ENCODE measurements at regions not wholly inside any gene's neighbourhood (a gene's known extent, or its start where the extent isn't known, plus 50 kb on each side); places are given as distances from the start of the nearest gene placed in this dataset.

DNA sequence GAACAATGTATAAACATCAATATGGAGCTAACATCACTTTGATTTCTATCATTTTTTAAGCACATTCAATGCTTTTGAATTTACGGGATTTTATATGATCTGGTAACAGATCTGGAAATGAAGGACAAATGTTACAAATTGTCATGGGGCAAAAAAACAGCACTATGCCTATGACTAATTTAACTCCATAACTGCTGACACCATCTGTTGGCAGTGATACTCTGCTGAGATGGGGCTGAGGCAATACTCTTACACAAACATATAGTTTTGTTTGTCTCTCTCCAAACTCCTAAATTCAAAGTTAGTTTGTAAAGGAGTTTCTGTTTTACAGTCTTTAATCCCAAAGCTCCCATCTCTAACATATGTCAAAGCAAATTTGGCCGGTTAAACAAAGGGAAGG, 132.5 kb upstream of the FER start:
- TF ChIP-seq, protein P1, sequence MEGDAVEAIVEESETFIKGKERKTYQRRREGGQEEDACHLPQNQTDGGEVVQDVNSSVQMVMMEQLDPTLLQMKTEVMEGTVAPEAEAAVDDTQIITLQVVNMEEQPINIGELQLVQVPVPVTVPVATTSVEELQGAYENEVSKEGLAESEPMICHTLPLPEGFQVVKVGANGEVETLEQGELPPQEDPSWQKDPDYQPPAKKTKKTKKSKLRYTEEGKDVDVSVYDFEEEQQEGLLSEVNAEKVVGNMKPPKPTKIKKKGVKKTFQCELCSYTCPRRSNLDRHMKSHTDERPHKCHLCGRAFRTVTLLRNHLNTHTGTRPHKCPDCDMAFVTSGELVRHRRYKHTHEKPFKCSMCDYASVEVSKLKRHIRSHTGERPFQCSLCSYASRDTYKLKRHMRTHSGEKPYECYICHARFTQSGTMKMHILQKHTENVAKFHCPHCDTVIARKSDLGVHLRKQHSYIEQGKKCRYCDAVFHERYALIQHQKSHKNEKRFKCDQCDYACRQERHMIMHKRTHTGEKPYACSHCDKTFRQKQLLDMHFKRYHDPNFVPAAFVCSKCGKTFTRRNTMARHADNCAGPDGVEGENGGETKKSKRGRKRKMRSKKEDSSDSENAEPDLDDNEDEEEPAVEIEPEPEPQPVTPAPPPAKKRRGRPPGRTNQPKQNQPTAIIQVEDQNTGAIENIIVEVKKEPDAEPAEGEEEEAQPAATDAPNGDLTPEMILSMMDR (IDR thresholded peaks at IDR 0.05; ENCODE audit: low read depth, low read length, poor library complexity, severe bottlenecking), result no peak
- no peak for TF ChIP-seq EZH2phosphoT487 (IDR thresholded peaks at IDR 0.05; ENCODE audit: borderline replicate concordance, low read length)

Data from DOHH2 (cell line).